GM23248 (cell line): ENCODE measurements at regions not wholly inside any gene's neighbourhood (a gene's known extent, or its start where the extent isn't known, plus 50 kb on each side); places are given as distances from the start of the nearest gene placed in this dataset.

Experiments used
- DNase-seq: peaks from one replicate; pipeline ENCODE4 v3.0.0-alpha.2; 2015
- H2AFZ ChIP-seq: fragments of 200-600 bp; sonication (generic); 2 replicates; pipeline ENCODE4 v1.6.1; 2016; ENCODE audit warnings: antibody characterized with exemption
- H3F3A ChIP-seq: fragments of 200-600 bp; sonication (generic); 2 replicates; pipeline ENCODE4 v1.6.1; 2016; ENCODE audit warnings: mild to moderate bottlenecking, antibody characterized with exemption, mixed run types; ENCODE audit not compliant: insufficient read depth
- H3K27ac ChIP-seq: fragments of 200-600 bp; sonication (generic); 2 replicates; pipeline ENCODE4 v1.5.1; 2016; ENCODE audit warnings: mild to moderate bottlenecking
- H3K27me3 ChIP-seq: fragments of 200-600 bp; sonication (generic); replicated peaks from 2 replicates; pipeline ENCODE4 v1.6.1; 2016; ENCODE audit warnings: mild to moderate bottlenecking; ENCODE audit not compliant: insufficient read depth
- H3K36me3 ChIP-seq: fragments of 200-600 bp; sonication (generic); 2 replicates; pipeline ENCODE4 v1.6.1; 2016; ENCODE audit warnings: low read depth, mild to moderate bottlenecking
- H3K4me1 ChIP-seq: fragments of 200-600 bp; sonication (generic); 2 replicates; pipeline ENCODE4 v1.6.1; 2016; ENCODE audit warnings: mild to moderate bottlenecking; ENCODE audit not compliant: insufficient read depth
- H3K4me2 ChIP-seq: fragments of 200-600 bp; sonication (generic); one replicate; pipeline ENCODE4 v1.6.1; 2016; ENCODE audit warnings: mild to moderate bottlenecking; ENCODE audit not compliant: unreplicated experiment
- H3K4me3 ChIP-seq: fragments of 200-600 bp; sonication (generic); 2 replicates; pipeline ENCODE4 v1.5.1; 2016; ENCODE audit warnings: mild to moderate bottlenecking
- H3K79me2 ChIP-seq: fragments of 200-600 bp; sonication (generic); 2 replicates; pipeline ENCODE4 v1.6.1; 2016; ENCODE audit warnings: mild to moderate bottlenecking; ENCODE audit not compliant: insufficient read depth
- H3K9ac ChIP-seq: fragments of 200-600 bp; sonication (generic); 2 replicates; pipeline ENCODE4 v1.6.1; 2016; ENCODE audit warnings: mild to moderate bottlenecking
- H3K9me2 ChIP-seq: fragments of 200-600 bp; sonication (generic); 2 replicates; pipeline ENCODE4 v1.6.1; 2016; ENCODE audit warnings: mixed run types, mild to moderate bottlenecking, moderate library complexity; ENCODE audit not compliant: insufficient read depth
- H3K9me3 ChIP-seq: fragments of 200-600 bp; sonication (generic); one replicate; pipeline ENCODE4 v1.6.1; 2017; ENCODE audit warnings: low read depth
- H4K20me1 ChIP-seq: fragments of 200-600 bp; sonication (generic); 2 replicates; pipeline ENCODE4 v1.6.0; 2016; ENCODE audit not compliant: insufficient read depth
- EZH2 ChIP-seq: fragments of 200-600 bp; sonication (generic); IDR thresholded peaks from 2 replicates; pipeline ENCODE4 v1.6.1; 2018; ENCODE audit warnings: antibody characterized with exemption, mild to moderate bottlenecking; ENCODE audit not compliant: insufficient read depth, poor library complexity, severe bottlenecking
- EZH2phosphoT487 ChIP-seq: fragments of 200-600 bp; sonication (generic); IDR thresholded peaks from 2 replicates; pipeline ENCODE4 v1.6.1; 2018; ENCODE audit warnings: antibody characterized with exemption, moderate library complexity, mild to moderate bottlenecking, low read depth; ENCODE audit not compliant: insufficient read depth
- whole genome bisulfite sequencing, 2 experiments: methylation state at CpG; one replicate each; pipeline ENCODE4 v1.1.6; 2015 to 2017; ENCODE audit warnings: low lambda C conversion rate in 2 of 2, low coverage in 1 of 2; ENCODE audit errors: missing lambda C conversion rate in 2 of 2; 5-methylcytosine and 5-hydroxymethylcytosine counted together
- in situ Hi-C: fragments of 300-500 bp; cut with MboI; formaldehyde crosslinking; loops from 2 replicates; pipeline ENCODE4 v1.15.0; 2020

- H3K4me1 ChIP-seq = no peaks in the 10 kb centered on the region
- no peaks in the 10 kb centered on the region for H4K20me1 ChIP-seq
- no peak overlapping the region for H3K4me2 ChIP-seq
- H2AFZ ChIP-seq = no peak overlapping the region
- no peak overlapping the region for H3K27ac ChIP-seq
- DNase-seq = no peak
- H3K9me3 ChIP-seq = no peaks in the 10 kb centered on the region
- no peaks in the 10 kb centered on the region for H3F3A ChIP-seq
- H3K79me2 ChIP-seq = no peaks in the 10 kb centered on the region
- WGBS, 2 experiments = 80 to 84% methylated on average over 7 of the region's 7 CpGs
- TF ChIP-seq EZH2phosphoT487 (no peak), EZH2 (no peak)
- H3K9ac ChIP-seq = no peak overlapping the region
- H3K27me3 ChIP-seq = no peaks in the 10 kb centered on the region
- H3K4me3 ChIP-seq = no peak overlapping the region
- in situ Hi-C loops = no loop called here
- no peaks in the 10 kb centered on the region for H3K36me3 ChIP-seq
- no peaks in the 10 kb centered on the region for H3K9me2 ChIP-seq
These were observed 103.5 kb upstream of the TRIB2 start for GRCh38 chr2:12613137-12613835.

- peaks cover 10% of the 10 kb centered on the region for H3K4me1 ChIP-seq
- H3K27ac ChIP-seq = no peak overlapping the region
- H3F3A ChIP-seq = peaks cover 20% of the 10 kb centered on the region
- no peaks in the 10 kb centered on the region for H3K9me2 ChIP-seq
- no peaks in the 10 kb centered on the region for H3K27me3 ChIP-seq
- no peak overlapping the region for H3K9ac ChIP-seq
- WGBS, 2 experiments = 100% methylated on average over 2 of the region's 2 CpGs
- TF ChIP-seq EZH2phosphoT487 (no peak), EZH2 (no peak)
- H3K36me3 ChIP-seq = no peaks in the 10 kb centered on the region
- H2AFZ ChIP-seq = no peak overlapping the region
- no peaks in the 10 kb centered on the region for H4K20me1 ChIP-seq
- no peak for DNase-seq
- no peak overlapping the region for H3K4me2 ChIP-seq
- H3K9me3 ChIP-seq = no peaks in the 10 kb centered on the region
- no peak overlapping the region for H3K4me3 ChIP-seq
- in situ Hi-C loops = no loop called here
- no peaks in the 10 kb centered on the region for H3K79me2 ChIP-seq
These were observed 101.2 kb upstream of the TRIB2 start for GRCh38 chr2:12615509-12615908.

GRCh38 chr2:12616456-12617156 is 100.1 kb upstream of the TRIB2 start:
- Histone ChIP-seq H2AFZ (no peak overlapping the region), H3K9me3 (no peaks in the 10 kb centered on the region), H3K27me3 (no peaks in the 10 kb centered on the region), H3F3A (peaks cover 26% of the 10 kb centered on the region), H3K9me2 (no peaks in the 10 kb centered on the region), H3K27ac (no peak overlapping the region), H3K36me3 (no peaks in the 10 kb centered on the region), H4K20me1 (no peaks in the 10 kb centered on the region), H3K4me3 (no peak overlapping the region), H3K9ac (no peak overlapping the region), H3K4me2 (no peak overlapping the region), H3K4me1 (peaks cover 15% of the 10 kb centered on the region), H3K79me2 (no peaks in the 10 kb centered on the region)
- no peak for DNase-seq
- in situ Hi-C loops = no loop called here
- TF ChIP-seq EZH2phosphoT487 = no peak
- no peak for TF ChIP-seq EZH2
- 84 to 90% methylated on average over 2 of the region's 2 CpGs for WGBS, 2 experiments

- WGBS, 2 experiments = 86 to 89% methylated on average over 3 of the region's 3 CpGs
These were observed 99.4 kb upstream of the TRIB2 start for GRCh38 chr2:12617366-12617765.

More at GRCh38 chr2:12617366-12617765, 99.4 kb upstream of the TRIB2 start:
- peaks cover 26% of the 10 kb centered on the region for H3F3A ChIP-seq
- H3K9me2 ChIP-seq = no peaks in the 10 kb centered on the region
- H3K4me1 ChIP-seq = peaks cover 15% of the 10 kb centered on the region
- H3K9ac ChIP-seq = no peak overlapping the region
- H3K79me2 ChIP-seq = no peaks in the 10 kb centered on the region
- no peaks in the 10 kb centered on the region for H4K20me1 ChIP-seq
- in situ Hi-C loops = no loop called here
- H2AFZ ChIP-seq = no peak overlapping the region
- no peaks in the 10 kb centered on the region for H3K9me3 ChIP-seq
- H3K27me3 ChIP-seq = no peaks in the 10 kb centered on the region
- TF ChIP-seq EZH2phosphoT487 = no peak
- no peak for TF ChIP-seq EZH2
- DNase-seq = no peak
- no peak overlapping the region for H3K4me2 ChIP-seq
- no peak overlapping the region for H3K4me3 ChIP-seq
- no peak overlapping the region for H3K27ac ChIP-seq
- H3K36me3 ChIP-seq = no peaks in the 10 kb centered on the region
